ENCODE measurements at regions not wholly inside any gene's neighbourhood (a gene's known extent, or its start where the extent isn't known, plus 50 kb on each side); places are given as distances from the start of the nearest gene placed in this dataset.

GRCh38 chr1:29460041-29460610, 223.8 kb downstream of the PTPRU start:
- H3K4me1 ChIP-seq = no peaks in the 10 kb centered on the region
- peaks cover 0 to 6% (median 0%) of the 10 kb centered on the region in 3 donors for H3K27me3 ChIP-seq
- no peak overlapping the region for H3K27ac ChIP-seq
- H3K4me3 ChIP-seq = no peak overlapping the region
- DNase-seq (no peak), ATAC-seq (no peak)
- no peaks in the 10 kb centered on the region for H3K36me3 ChIP-seq
- in situ Hi-C loops (cut with MboI; ENCODE audit: low sequenced_read_pairs in 4 of 4) (no loop called here), intact Hi-C loops (cut with DNase I; ENCODE audit: low total_unique reads) (no loop called here)
- no peaks in the 10 kb centered on the region for H3K9me3 ChIP-seq
- TF ChIP-seq, protein P1, sequence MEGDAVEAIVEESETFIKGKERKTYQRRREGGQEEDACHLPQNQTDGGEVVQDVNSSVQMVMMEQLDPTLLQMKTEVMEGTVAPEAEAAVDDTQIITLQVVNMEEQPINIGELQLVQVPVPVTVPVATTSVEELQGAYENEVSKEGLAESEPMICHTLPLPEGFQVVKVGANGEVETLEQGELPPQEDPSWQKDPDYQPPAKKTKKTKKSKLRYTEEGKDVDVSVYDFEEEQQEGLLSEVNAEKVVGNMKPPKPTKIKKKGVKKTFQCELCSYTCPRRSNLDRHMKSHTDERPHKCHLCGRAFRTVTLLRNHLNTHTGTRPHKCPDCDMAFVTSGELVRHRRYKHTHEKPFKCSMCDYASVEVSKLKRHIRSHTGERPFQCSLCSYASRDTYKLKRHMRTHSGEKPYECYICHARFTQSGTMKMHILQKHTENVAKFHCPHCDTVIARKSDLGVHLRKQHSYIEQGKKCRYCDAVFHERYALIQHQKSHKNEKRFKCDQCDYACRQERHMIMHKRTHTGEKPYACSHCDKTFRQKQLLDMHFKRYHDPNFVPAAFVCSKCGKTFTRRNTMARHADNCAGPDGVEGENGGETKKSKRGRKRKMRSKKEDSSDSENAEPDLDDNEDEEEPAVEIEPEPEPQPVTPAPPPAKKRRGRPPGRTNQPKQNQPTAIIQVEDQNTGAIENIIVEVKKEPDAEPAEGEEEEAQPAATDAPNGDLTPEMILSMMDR (IDR thresholded peaks at IDR 0.05 in 4 of 5, conservative IDR thresholded peaks at IDR 0.05 in 1 of 5) = no peak

- Histone ChIP-seq H3K4me1 (no peaks in the 10 kb centered on the region), H3K4me3 (no peak overlapping the region), H3K9me3 (no peaks in the 10 kb centered on the region), H3K27me3 (peaks cover 0 to 6% (median 0%) of the 10 kb centered on the region in 3 donors), H3K36me3 (no peaks in the 10 kb centered on the region), H3K27ac (no peak overlapping the region)
- no peak for DNase-seq
- in situ Hi-C loops (cut with MboI; ENCODE audit: low sequenced_read_pairs in 4 of 4) = no loop called here
- no peak for TF ChIP-seq POLR2A (IDR thresholded peaks at IDR 0.05)
- intact Hi-C loops (cut with DNase I; ENCODE audit: low total_unique reads) = no loop called here
- ATAC-seq = no peak
These were observed 223.3 kb downstream of the PTPRU start for GRCh38 chr1:29459620-29459945.

GRCh38 chr1:29458737-29459619, 222.7 kb downstream of the PTPRU start:
- Histone ChIP-seq H3K4me3 (no peak overlapping the region), H3K27ac (no peak overlapping the region), H3K27me3 (peaks cover 0 to under 1% (median 0%) of the 10 kb centered on the region in 3 donors), H3K36me3 (no peaks in the 10 kb centered on the region), H3K4me1 (no peaks in the 10 kb centered on the region), H3K9me3 (no peaks in the 10 kb centered on the region)
- intact Hi-C loops (cut with DNase I; ENCODE audit: low total_unique reads) (no loop called here), in situ Hi-C loops (cut with MboI; ENCODE audit: low sequenced_read_pairs in 4 of 4) (no loop called here)
- ATAC-seq = no peak
- DNase-seq = no peak
- TF ChIP-seq, protein P1 (IDR thresholded peaks at IDR 0.05 in 4 of 5, conservative IDR thresholded peaks at IDR 0.05 in 1 of 5) = no peak

GRCh38 chr1:29457496-29458368, 221.4 kb downstream of the PTPRU start:
- Histone ChIP-seq H3K36me3 (no peaks in the 10 kb centered on the region), H3K27me3 (no peaks in the 10 kb centered on the region), H3K4me3 (no peak overlapping the region), H3K9me3 (no peaks in the 10 kb centered on the region), H3K27ac (no peak overlapping the region), H3K4me1 (no peaks in the 10 kb centered on the region)
- no peak for TF ChIP-seq POLR2A (IDR thresholded peaks at IDR 0.05)
- TF ChIP-seq, protein P1 (IDR thresholded peaks at IDR 0.05 in 4 of 5, conservative IDR thresholded peaks at IDR 0.05 in 1 of 5) = no peak
- in situ Hi-C loops (cut with MboI; ENCODE audit: low sequenced_read_pairs in 4 of 4) = no loop called here
- intact Hi-C loops (cut with DNase I; ENCODE audit: low total_unique reads) = no loop called here
- no peak for DNase-seq
- no peak for ATAC-seq

Data from gastrocnemius medialis (tissue), 4 donors.